Mesendoderm (in vitro differentiated cells): ENCODE measurements at regions not wholly inside any gene's neighbourhood (a gene's known extent, or its start where the extent isn't known, plus 50 kb on each side); places are given as distances from the start of the nearest gene placed in this dataset.

Source experiments
- DNase-seq: peaks from one replicate; pipeline ENCODE4 v3.0.0; 2013
- H2AK5ac ChIP-seq: 2 replicates; pipeline ENCODE4 v1.6.1; 2013; ENCODE audit warnings: low read length, inconsistent platforms
- H2BK120ac ChIP-seq: 2 replicates; pipeline ENCODE4 v1.6.1; 2013; ENCODE audit warnings: low read depth, mild to moderate bottlenecking, low read length, moderate library complexity, mixed read lengths
- H2BK15ac ChIP-seq: replicated peaks from 2 replicates; pipeline ENCODE4 v1.6.1; 2013; ENCODE audit warnings: low read depth, mild to moderate bottlenecking, moderate library complexity
- H2BK5ac ChIP-seq: 2 replicates; pipeline ENCODE4 v1.6.1; 2013; ENCODE audit warnings: low read length, inconsistent platforms
- H3K18ac ChIP-seq: 2 replicates; pipeline ENCODE4 v1.6.1; 2013; ENCODE audit warnings: mild to moderate bottlenecking, low read length, mixed read lengths
- H3K23ac ChIP-seq: one replicate; pipeline ENCODE4 v1.6.1; 2013; ENCODE audit warnings: low read length
- H3K27ac ChIP-seq: 2 replicates; pipeline ENCODE4 v1.5.1; 2013; ENCODE audit warnings: low read depth, mild to moderate bottlenecking, inconsistent platforms, low read length, moderate library complexity
- H3K27me3 ChIP-seq: 2 replicates; pipeline ENCODE4 v1.6.1; 2013; ENCODE audit warnings: low read length, control low read depth, mild to moderate bottlenecking, inconsistent platforms; ENCODE audit not compliant: insufficient read depth, poor library complexity
- H3K36me3 ChIP-seq: 2 replicates; pipeline ENCODE4 v1.6.1; 2013; ENCODE audit warnings: low read length, inconsistent platforms; ENCODE audit not compliant: control insufficient read depth, insufficient read depth
- H3K4ac ChIP-seq: one replicate; pipeline ENCODE4 v1.6.1; 2013; ENCODE audit warnings: low read depth, mild to moderate bottlenecking, low read length, moderate library complexity
- H3K4me1 ChIP-seq: 2 replicates; pipeline ENCODE4 v1.6.1; 2013; ENCODE audit warnings: low read depth, low read length, inconsistent platforms; ENCODE audit not compliant: control insufficient read depth
- H3K4me2 ChIP-seq: 2 replicates; pipeline ENCODE4 v1.6.1; 2013; ENCODE audit warnings: low read length
- H3K4me3 ChIP-seq: 2 replicates; pipeline ENCODE4 v1.5.1; 2013; ENCODE audit warnings: mild to moderate bottlenecking, low read length
- H3K56ac ChIP-seq: one replicate; pipeline ENCODE4 v1.6.1; 2013; ENCODE audit warnings: low read length
- H3K79me1 ChIP-seq: 2 replicates; pipeline ENCODE4 v1.6.1; 2013; ENCODE audit warnings: low read length, inconsistent platforms
- H3K79me2 ChIP-seq: 2 replicates; pipeline ENCODE4 v1.6.1; 2013; ENCODE audit warnings: mild to moderate bottlenecking, low read length; ENCODE audit not compliant: control insufficient read depth, insufficient read depth
- H3K9ac ChIP-seq: 2 replicates; pipeline ENCODE4 v1.6.1; 2013; ENCODE audit warnings: low read length, inconsistent platforms
- H4K5ac ChIP-seq: one replicate; pipeline ENCODE4 v1.6.1; 2013; ENCODE audit warnings: low read length
- H4K8ac ChIP-seq: one replicate; pipeline ENCODE4 v1.6.1; 2013; ENCODE audit warnings: low read depth, mild to moderate bottlenecking, control low read depth, low read length, moderate library complexity
- WGBS: extraction: QIAGEN DNeasy Blood & Tissue Kit; methylation state at CpG from one replicate; pipeline ENCODE4 v1.1.7; 2013; ENCODE audit warnings: low lambda C conversion rate, missing lambda C conversion rate; ENCODE audit not compliant: insufficient coverage; ENCODE audit errors: extremely low coverage; 5-methylcytosine and 5-hydroxymethylcytosine counted together

DNA sequence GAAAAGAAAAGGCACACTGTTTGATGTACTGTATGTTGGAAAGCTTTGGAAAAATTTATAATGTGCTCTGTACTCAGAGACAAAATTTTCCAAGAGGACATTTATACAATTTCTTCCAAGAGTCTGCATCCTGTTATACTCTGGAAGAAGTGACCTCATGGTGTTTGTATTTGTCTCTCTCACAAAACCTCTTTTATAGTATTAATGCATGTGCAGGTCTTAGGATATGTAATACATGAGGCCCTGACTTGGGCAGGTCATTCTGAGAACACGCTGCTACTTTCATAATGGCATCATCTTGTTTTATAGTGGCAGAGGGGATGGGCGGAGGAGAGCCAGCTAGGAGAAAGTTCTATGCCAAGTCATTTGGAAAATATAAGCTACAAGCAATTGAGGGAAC, 72.0 kb upstream of the P3H2 start:
- no peaks in the 10 kb centered on the region for H3K4me1 ChIP-seq
- no peak overlapping the region for H3K4ac ChIP-seq
- no peak overlapping the region for H3K4me2 ChIP-seq
- H2AK5ac ChIP-seq, result no peak overlapping the region
- no peaks in the 10 kb centered on the region for H3K79me2 ChIP-seq
- H3K27me3 ChIP-seq, result no peaks in the 10 kb centered on the region
- H3K4me3 ChIP-seq, result no peak overlapping the region
- H2BK15ac ChIP-seq, result no peak overlapping the region
- no peak overlapping the region for H2BK5ac ChIP-seq
- H3K27ac ChIP-seq, result no peak overlapping the region
- no peak overlapping the region for H4K5ac ChIP-seq
- H3K79me1 ChIP-seq, result no peaks in the 10 kb centered on the region
- H3K18ac ChIP-seq, result no peak overlapping the region
- H3K36me3 ChIP-seq, result no peaks in the 10 kb centered on the region
- H3K9ac ChIP-seq, result no peak overlapping the region
- WGBS, result no CpG with 5 or more reads among the region's 2 CpGs
- no peak overlapping the region for H2BK120ac ChIP-seq
- H3K23ac ChIP-seq, result no peak overlapping the region
- H4K8ac ChIP-seq, result no peak overlapping the region
- DNase-seq, result no peak
- H3K56ac ChIP-seq, result no peak overlapping the region

GRCh38 chr3:190192087-190192486, 71.4 kb upstream of the P3H2 start:
- no peak overlapping the region for H2BK120ac ChIP-seq
- H3K4ac ChIP-seq, result no peak overlapping the region
- no peak overlapping the region for H3K4me3 ChIP-seq
- no peak overlapping the region for H2BK15ac ChIP-seq
- no peak overlapping the region for H3K18ac ChIP-seq
- H2AK5ac ChIP-seq, result no peak overlapping the region
- H3K4me1 ChIP-seq, result no peaks in the 10 kb centered on the region
- no peak overlapping the region for H4K8ac ChIP-seq
- H2BK5ac ChIP-seq, result no peak overlapping the region
- H3K56ac ChIP-seq, result no peak overlapping the region
- no peaks in the 10 kb centered on the region for H3K79me1 ChIP-seq
- no peak overlapping the region for H3K23ac ChIP-seq
- WGBS, result no CpG with 5 or more reads among the region's 2 CpGs
- H4K5ac ChIP-seq, result no peak overlapping the region
- no peaks in the 10 kb centered on the region for H3K79me2 ChIP-seq
- DNase-seq, result no peak
- no peaks in the 10 kb centered on the region for H3K36me3 ChIP-seq
- no peak overlapping the region for H3K4me2 ChIP-seq
- H3K27me3 ChIP-seq, result no peaks in the 10 kb centered on the region
- H3K27ac ChIP-seq, result no peak overlapping the region
- no peak overlapping the region for H3K9ac ChIP-seq

DNA sequence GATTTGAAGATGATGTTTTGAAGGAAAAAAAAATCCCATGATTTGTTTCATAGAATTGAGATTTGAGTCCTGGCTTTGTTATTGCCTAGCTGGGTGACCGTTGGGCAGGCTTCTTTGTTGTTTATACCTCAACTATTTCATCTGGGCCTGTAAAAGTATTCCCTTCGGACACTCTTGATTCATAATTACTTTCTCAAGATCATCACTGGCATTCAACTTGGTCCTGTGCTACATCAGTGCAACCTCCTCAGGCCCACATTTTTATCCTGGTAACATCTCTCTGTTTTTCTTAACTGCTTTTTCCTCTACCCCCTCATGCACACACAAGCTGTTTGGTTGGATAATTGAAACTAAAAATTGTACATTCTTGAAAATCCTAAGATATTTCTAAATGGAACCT, 67.5 kb upstream of the P3H2 start:
- no peaks in the 10 kb centered on the region for H3K79me2 ChIP-seq
- no peak overlapping the region for H3K4me3 ChIP-seq
- no peak overlapping the region for H3K4ac ChIP-seq
- no peak overlapping the region for H2AK5ac ChIP-seq
- no peak overlapping the region for H3K9ac ChIP-seq
- peaks cover 4% of the 10 kb centered on the region for H3K4me1 ChIP-seq
- H2BK5ac ChIP-seq, result no peak overlapping the region
- DNase-seq, result no peak
- no peak overlapping the region for H3K18ac ChIP-seq
- no peaks in the 10 kb centered on the region for H3K36me3 ChIP-seq
- no peaks in the 10 kb centered on the region for H3K27me3 ChIP-seq
- H3K23ac ChIP-seq, result no peak overlapping the region
- H3K4me2 ChIP-seq, result no peak overlapping the region
- H2BK120ac ChIP-seq, result no peak overlapping the region
- H3K79me1 ChIP-seq, result no peaks in the 10 kb centered on the region
- H4K5ac ChIP-seq, result no peak overlapping the region
- H4K8ac ChIP-seq, result no peak overlapping the region
- WGBS, result no CpG with 5 or more reads among the region's 2 CpGs
- no peak overlapping the region for H3K27ac ChIP-seq
- no peak overlapping the region for H2BK15ac ChIP-seq
- no peak overlapping the region for H3K56ac ChIP-seq

- no peak overlapping the region for H2BK120ac ChIP-seq
- no peak overlapping the region for H2BK15ac ChIP-seq
- H3K36me3 ChIP-seq, result no peaks in the 10 kb centered on the region
- peak overlapping the region; percentile 35 for H3K56ac ChIP-seq
- H3K4me2 ChIP-seq, result no peak overlapping the region
- no peak overlapping the region for H3K23ac ChIP-seq
- no peak overlapping the region for H3K9ac ChIP-seq
- no peaks in the 10 kb centered on the region for H3K79me2 ChIP-seq
- H3K4me3 ChIP-seq, result no peak overlapping the region
- DNase-seq, result peak; percentile 84
- peaks cover 5% of the 10 kb centered on the region for H3K4me1 ChIP-seq
- no peaks in the 10 kb centered on the region for H3K27me3 ChIP-seq
- no peaks in the 10 kb centered on the region for H3K79me1 ChIP-seq
- no peak overlapping the region for H3K18ac ChIP-seq
- H4K8ac ChIP-seq, result no peak overlapping the region
- H3K4ac ChIP-seq, result peak overlapping the region; percentile 12
- no CpG with 5 or more reads among the region's 4 CpGs for WGBS
- no peak overlapping the region for H2AK5ac ChIP-seq
- H2BK5ac ChIP-seq, result peak overlapping the region; percentile 5
- no peak overlapping the region for H3K27ac ChIP-seq
- peak overlapping the region; percentile 9 for H4K5ac ChIP-seq
These were observed 62.4 kb upstream of the P3H2 start for GRCh38 chr3:190183121-190183520.

DNA sequence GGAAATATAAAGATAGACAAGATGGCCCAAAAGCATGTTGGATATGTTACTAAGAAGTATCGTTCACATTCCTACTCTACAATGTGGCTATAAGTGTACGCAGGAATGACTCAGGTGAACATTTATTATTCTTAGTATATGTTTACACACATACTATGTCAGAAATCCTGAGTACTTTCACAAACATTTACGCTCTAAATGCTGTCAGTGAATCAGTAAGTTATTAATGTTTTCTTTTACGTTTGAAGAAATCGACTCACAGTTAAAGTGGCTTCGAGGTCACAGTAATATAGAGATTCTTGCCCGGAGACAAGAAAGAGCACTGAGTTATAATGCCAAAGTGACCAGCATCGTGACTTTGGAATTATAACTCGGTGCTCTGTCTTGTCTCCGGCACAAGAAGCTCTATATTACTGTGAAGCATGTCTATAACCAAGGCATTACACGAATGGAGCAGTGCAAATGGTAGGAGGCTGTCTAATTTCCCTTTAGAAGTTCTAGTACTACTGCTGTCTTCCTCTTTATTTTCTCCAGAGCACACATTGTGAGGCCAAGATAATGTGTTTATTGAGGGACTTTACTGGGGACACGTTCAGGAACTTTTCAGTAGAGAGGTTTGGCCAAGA, 61.8 kb upstream of the P3H2 start:
- Histone ChIP-seq H4K8ac (no peak overlapping the region), H4K5ac (no peak overlapping the region), H2BK120ac (no peak overlapping the region), H3K56ac (no peak overlapping the region), H3K36me3 (no peaks in the 10 kb centered on the region), H3K79me2 (no peaks in the 10 kb centered on the region), H3K79me1 (no peaks in the 10 kb centered on the region), H3K4me2 (no peak overlapping the region), H3K27ac (no peak overlapping the region), H3K9ac (no peak overlapping the region), H3K27me3 (no peaks in the 10 kb centered on the region), H3K4ac (no peak overlapping the region), H3K4me3 (no peak overlapping the region), H2BK15ac (peak overlapping the region; percentile 85), H3K18ac (peak overlapping the region; percentile 64), H2BK5ac (no peak overlapping the region), H3K4me1 (peaks cover 5% of the 10 kb centered on the region), H3K23ac (no peak overlapping the region), H2AK5ac (no peak overlapping the region)
- DNase-seq, result no peak
- no CpG with 5 or more reads among the region's 12 CpGs for WGBS

DNA sequence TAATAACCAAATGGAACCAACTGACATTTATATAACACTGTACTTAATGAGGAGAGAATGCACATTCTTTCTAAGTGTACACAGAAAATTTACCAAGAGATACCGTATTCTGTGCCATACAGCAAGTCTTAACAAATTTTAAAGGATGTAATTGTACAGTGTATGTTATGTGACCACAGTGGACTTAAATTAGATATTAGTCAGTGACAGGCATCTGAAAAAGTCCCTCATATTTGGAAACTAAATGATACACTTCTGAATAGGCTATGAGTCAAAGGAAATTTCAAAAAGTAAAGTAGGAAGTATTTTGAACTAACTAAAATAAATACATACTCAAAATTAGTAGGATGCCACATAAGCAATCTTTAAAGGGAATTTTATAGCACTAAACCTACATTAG, 59.6 kb upstream of the P3H2 start:
- Histone ChIP-seq H4K5ac (no peak overlapping the region), H3K27me3 (no peaks in the 10 kb centered on the region), H2BK120ac (no peak overlapping the region), H3K4me2 (no peak overlapping the region), H3K4me1 (peaks cover 5% of the 10 kb centered on the region), H3K27ac (no peak overlapping the region), H3K9ac (no peak overlapping the region), H3K56ac (no peak overlapping the region), H2BK15ac (no peak overlapping the region), H3K23ac (no peak overlapping the region), H3K4me3 (no peak overlapping the region), H3K18ac (no peak overlapping the region), H3K79me2 (no peaks in the 10 kb centered on the region), H3K79me1 (no peaks in the 10 kb centered on the region), H2AK5ac (no peak overlapping the region), H4K8ac (no peak overlapping the region), H3K4ac (no peak overlapping the region), H2BK5ac (no peak overlapping the region), H3K36me3 (no peaks in the 10 kb centered on the region)
- no CpG with 5 or more reads among the region's 1 CpG for WGBS
- no peak for DNase-seq
